ENCODE measurements at regions not wholly inside any gene's neighbourhood (a gene's known extent, or its start where the extent isn't known, plus 50 kb on each side); places are given as distances from the start of the nearest gene placed in this dataset.

DNA sequence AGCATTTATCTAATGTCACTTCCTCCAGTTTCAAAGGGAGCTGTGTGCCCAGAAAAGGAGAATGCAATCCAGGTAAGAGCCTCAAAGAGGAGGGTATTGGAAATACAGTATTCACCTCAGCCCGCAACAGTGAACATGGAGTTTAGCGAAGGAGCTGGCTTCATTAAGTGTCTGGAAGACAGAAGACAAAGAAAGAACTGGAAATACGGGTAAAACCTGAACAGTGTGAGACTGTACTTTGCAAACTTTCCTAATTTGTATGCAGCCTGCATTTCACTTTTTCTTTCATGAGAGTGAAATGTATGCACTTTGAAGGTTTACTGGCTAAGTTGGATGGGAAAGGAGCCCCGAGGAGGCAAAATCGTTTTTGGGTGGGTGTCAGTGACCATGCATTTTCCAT lies 478.4 kb downstream of the HS3ST3B1 start:
- no peak for DNase-seq (ENCODE audit: extremely low spot score)
- ChIA-PET POLR2A (no interaction called here), CTCF (no interaction called here)
- TF ChIP-seq, protein P1, sequence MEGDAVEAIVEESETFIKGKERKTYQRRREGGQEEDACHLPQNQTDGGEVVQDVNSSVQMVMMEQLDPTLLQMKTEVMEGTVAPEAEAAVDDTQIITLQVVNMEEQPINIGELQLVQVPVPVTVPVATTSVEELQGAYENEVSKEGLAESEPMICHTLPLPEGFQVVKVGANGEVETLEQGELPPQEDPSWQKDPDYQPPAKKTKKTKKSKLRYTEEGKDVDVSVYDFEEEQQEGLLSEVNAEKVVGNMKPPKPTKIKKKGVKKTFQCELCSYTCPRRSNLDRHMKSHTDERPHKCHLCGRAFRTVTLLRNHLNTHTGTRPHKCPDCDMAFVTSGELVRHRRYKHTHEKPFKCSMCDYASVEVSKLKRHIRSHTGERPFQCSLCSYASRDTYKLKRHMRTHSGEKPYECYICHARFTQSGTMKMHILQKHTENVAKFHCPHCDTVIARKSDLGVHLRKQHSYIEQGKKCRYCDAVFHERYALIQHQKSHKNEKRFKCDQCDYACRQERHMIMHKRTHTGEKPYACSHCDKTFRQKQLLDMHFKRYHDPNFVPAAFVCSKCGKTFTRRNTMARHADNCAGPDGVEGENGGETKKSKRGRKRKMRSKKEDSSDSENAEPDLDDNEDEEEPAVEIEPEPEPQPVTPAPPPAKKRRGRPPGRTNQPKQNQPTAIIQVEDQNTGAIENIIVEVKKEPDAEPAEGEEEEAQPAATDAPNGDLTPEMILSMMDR (IDR thresholded peaks at IDR 0.05; ENCODE audit: control extremely low read depth, extremely low read depth, low read depth, missing control alignments) = no peak

DNA sequence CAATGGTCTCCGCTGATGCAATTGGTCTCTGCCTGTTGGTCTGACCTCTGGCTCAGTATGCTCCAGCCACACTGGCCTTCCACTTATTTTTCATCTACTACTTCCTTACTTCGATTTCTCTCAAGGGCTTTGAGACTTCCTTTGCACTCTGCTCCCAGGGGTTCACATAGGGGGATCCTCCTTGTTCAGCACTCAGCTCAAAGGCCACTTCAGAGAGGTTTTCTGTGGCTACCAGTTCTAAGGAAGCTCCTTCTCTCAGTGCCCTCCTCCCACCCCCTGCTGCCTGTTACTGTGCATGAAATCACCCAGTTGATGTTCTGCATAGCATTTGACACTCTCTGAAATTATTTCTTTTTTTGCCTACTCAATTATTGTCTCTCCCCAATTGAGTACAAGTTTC lies 476.4 kb downstream of the HS3ST3B1 start:
- ChIA-PET POLR2A (no interaction called here), CTCF (interaction anchor here (2.2 kb wide), 1 partner anchor 8 kb away, joined by 6 read pairs; no protein-coding TSS in a partner anchor)

DNA sequence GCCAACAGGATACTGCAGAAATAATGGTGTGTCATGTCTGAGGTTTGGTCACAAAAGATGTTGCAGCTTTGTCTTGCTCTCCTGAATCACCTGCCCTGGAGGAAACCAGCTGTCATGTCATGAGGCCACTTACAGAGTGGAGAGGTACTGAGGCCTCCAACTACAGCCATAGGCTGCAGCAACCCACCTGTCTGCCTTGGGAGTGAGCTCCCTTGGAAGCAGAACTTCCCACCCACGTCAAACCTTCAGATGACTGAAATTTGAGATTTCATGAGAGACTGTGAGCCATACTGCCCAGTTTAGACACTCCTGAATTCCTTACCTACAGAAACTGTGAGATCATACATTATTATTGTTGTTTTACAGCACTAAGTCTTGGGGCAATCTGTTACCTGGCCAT lies 475.9 kb downstream of the HS3ST3B1 start:
- no peak for DNase-seq (ENCODE audit: extremely low spot score)
- ChIA-PET CTCF (interaction anchor here (2.1 to 2.2 kb wide), 2 partner anchors 8 to 16 kb away, joined by 6 to 7 read pairs; no protein-coding TSS in a partner anchor), POLR2A (no interaction called here)
- TF ChIP-seq, protein P1 (IDR thresholded peaks at IDR 0.05; ENCODE audit: control extremely low read depth, extremely low read depth, low read depth, missing control alignments) = no peak

More for the DNA sequence above, 476.4 kb downstream of the HS3ST3B1 start:
- TF ChIP-seq, protein P1 (IDR thresholded peaks at IDR 0.05; ENCODE audit: control extremely low read depth, extremely low read depth, low read depth, missing control alignments) = no peak
- DNase-seq (ENCODE audit: extremely low spot score) = no peak

DNA sequence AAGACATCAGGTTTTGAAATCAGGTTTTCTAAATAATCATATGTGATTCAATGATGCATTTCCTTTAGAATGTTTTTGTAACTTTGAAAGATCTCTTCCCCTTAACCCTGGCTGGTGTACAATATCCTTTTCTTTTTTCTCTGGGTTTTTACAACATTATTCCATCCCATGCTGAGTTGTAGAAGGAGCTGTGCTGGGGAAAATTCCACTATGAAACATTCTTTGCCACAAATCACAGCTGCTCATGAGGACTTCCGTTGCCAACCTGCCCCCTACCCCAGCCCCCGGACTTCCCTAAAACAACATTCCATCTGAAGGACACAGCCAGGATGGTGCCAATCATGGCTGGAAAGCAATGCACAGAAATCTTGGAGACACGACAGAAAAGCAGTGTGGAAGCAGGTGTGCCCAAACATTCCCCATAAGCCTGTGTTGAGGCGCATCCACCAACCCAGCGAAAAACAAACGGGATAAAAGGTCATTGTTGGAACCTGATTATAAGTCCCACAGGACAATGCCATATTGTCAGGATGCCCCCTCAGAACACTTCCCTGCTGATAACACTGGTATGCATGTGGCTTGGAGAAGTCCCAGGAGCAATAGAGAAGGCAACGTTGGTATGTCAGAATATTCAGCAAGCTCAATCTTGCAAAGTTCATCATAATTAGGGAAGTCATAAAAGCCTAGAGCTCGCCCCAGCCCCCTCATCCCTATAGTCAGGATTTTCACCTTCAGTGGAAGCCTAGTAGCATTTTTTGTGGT lies 475.0 kb downstream of the HS3ST3B1 start:
- TF ChIP-seq, protein P1 (IDR thresholded peaks at IDR 0.05; ENCODE audit: control extremely low read depth, extremely low read depth, low read depth, missing control alignments) = no peak
- no peak for DNase-seq (ENCODE audit: extremely low spot score)
- ChIA-PET CTCF (interaction anchor here (1.0 to 2.2 kb wide), 3 partner anchors 9 to 29 kb away, joined by 3 to 7 read pairs (median 6); no protein-coding TSS in a partner anchor), POLR2A (no interaction called here)

DNA sequence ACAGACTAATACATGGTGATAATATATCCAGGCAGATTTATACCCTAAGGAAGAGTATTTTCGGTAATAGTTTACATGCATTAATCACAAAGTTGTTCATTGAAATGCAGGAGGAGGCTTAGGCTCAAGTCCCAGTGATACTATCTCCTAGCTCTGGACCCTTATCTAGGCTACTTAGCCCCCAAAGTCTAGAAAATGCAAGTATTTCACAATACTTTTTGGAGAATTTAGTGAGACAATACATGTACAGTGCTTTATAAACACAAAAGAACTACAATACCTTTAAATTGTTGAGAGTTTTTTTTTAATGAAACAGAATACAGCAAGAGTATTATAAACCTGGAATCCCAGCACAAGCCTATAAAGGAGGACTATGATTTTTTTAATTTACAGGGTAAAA lies 473.9 kb downstream of the HS3ST3B1 start:
- TF ChIP-seq, protein P1 (IDR thresholded peaks at IDR 0.05; ENCODE audit: control extremely low read depth, extremely low read depth, low read depth, missing control alignments) = no peak
- POLR2A ChIA-PET = no interaction called here
- DNase-seq (ENCODE audit: extremely low spot score) = no peak
- CTCF ChIA-PET = interaction anchor here (2.1 kb wide), 1 partner anchor 14 kb away, joined by 7 read pairs; no protein-coding TSS in a partner anchor

DNA sequence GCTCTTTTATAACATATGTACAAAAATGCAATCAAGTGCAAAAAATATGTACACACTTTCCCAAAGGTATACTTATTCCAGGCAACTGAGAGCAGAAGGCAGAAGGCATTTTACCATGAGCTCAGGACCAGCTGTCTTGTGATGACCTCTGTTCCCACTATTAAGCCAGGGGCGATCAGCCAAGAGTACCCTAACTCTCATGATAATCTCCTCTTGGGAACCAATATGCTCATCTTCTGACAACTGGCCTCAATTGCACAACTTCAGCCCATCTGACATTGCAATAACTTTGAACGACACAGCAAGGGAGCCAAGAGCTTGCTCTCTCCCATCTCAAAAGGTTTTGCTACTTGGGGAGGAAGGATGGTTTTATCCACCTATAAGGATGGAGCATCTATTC lies 471.9 kb downstream of the HS3ST3B1 start:
- ChIA-PET CTCF (interaction anchor here (0.7 to 1.3 kb wide), 2 partner anchors 9 to 19 kb away, joined by 3 to 5 read pairs; no protein-coding TSS in a partner anchor), POLR2A (no interaction called here)
- TF ChIP-seq, protein P1 (IDR thresholded peaks at IDR 0.05; ENCODE audit: control extremely low read depth, extremely low read depth, low read depth, missing control alignments) = no peak
- DNase-seq (ENCODE audit: extremely low spot score) = no peak
